Esophagus muscularis mucosa (tissue), 4 donors: ENCODE measurements at regions not wholly inside any gene's neighbourhood (a gene's known extent, or its start where the extent isn't known, plus 50 kb on each side); places are given as distances from the start of the nearest gene placed in this dataset.

Experiments
- EP300 ChIP-seq: sonication (generic); formaldehyde crosslinking; IDR thresholded peaks from one replicate; pipeline ENCODE4 v1.6.1; 2017; ENCODE audit warnings: antibody characterized with exemption
- POLR2AphosphoS5 ChIP-seq, 2 donors: sonication (generic); formaldehyde crosslinking; IDR thresholded peaks; one replicate each; pipeline ENCODE4 v1.6.1; 2017; ENCODE audit warnings: antibody characterized with exemption in 2 of 2
- TF ChIP-seq, protein P1 (sequence below), 3 experiments: fragments of 200-600 bp in 2 of 3; fragments of 450-650 bp in 1 of 3; sonication (generic) in 2 of 3; IDR thresholded peaks; one replicate each; pipeline ENCODE4 v1.5.1; 2017 to 2019; ENCODE audit warnings: antibody characterized with exemption in 3 of 3, mild to moderate bottlenecking in 2 of 3, moderate library complexity in 1 of 3

DNA sequence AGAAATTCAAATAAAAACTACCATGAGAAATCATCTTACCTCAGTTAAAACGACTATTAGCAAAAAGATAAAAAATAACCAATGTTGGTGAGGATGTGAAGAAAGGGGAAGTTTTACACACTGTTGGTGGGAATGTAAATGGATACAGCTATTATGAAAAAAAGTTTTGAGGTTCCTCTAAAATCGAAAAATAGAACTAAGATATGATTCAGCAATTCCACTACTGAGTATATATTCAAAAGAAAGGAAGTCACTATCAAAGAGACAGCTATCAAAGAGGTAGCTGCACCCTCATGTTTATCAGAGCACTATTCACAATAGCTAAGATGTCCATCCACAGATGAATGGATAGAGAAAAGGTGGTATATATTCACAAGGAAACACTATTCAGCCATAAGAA is 1888.4 kb downstream of the MAT2B start:
- TF ChIP-seq, protein P1, sequence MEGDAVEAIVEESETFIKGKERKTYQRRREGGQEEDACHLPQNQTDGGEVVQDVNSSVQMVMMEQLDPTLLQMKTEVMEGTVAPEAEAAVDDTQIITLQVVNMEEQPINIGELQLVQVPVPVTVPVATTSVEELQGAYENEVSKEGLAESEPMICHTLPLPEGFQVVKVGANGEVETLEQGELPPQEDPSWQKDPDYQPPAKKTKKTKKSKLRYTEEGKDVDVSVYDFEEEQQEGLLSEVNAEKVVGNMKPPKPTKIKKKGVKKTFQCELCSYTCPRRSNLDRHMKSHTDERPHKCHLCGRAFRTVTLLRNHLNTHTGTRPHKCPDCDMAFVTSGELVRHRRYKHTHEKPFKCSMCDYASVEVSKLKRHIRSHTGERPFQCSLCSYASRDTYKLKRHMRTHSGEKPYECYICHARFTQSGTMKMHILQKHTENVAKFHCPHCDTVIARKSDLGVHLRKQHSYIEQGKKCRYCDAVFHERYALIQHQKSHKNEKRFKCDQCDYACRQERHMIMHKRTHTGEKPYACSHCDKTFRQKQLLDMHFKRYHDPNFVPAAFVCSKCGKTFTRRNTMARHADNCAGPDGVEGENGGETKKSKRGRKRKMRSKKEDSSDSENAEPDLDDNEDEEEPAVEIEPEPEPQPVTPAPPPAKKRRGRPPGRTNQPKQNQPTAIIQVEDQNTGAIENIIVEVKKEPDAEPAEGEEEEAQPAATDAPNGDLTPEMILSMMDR (IDR thresholded peaks at IDR 0.05) = no peak
- TF ChIP-seq POLR2AphosphoS5 (IDR thresholded peaks at IDR 0.05) = no peak
- TF ChIP-seq EP300 = no peak
